PFSK-1 (cell line): ENCODE measurements at regions not wholly inside any gene's neighbourhood (a gene's known extent, or its start where the extent isn't known, plus 50 kb on each side); places are given as distances from the start of the nearest gene placed in this dataset.

ENCODE experiments used
- FOXP2 ChIP-seq: optimal IDR thresholded peaks from 2 replicates; pipeline ENCODE3; 2011; ENCODE audit warnings: borderline replicate concordance, control low read depth, inconsistent platforms; ENCODE audit not compliant: insufficient read depth; ENCODE audit errors: extremely low read length, extremely low read depth
- POLR2AphosphoS5 ChIP-seq: IDR thresholded peaks from 2 replicates; pipeline ENCODE4 v1.6.1; 2012; ENCODE audit warnings: low read depth, mild to moderate bottlenecking, control low read depth, low read length, moderate library complexity
- SIN3A ChIP-seq: IDR thresholded peaks from 2 replicates; pipeline ENCODE4 v1.6.1; 2012; ENCODE audit warnings: mild to moderate bottlenecking, low read length, moderate library complexity, borderline replicate concordance; ENCODE audit not compliant: insufficient read depth
- TAF1 ChIP-seq: IDR thresholded peaks from 2 replicates; pipeline ENCODE4 v1.6.1; 2012; ENCODE audit warnings: low read length, control low read depth, borderline replicate concordance; ENCODE audit not compliant: insufficient read depth
- TF ChIP-seq, protein P1 (sequence below), 2 experiments: IDR thresholded peaks; 2 replicates each; pipeline versions ENCODE4 v1.6.1 to v1.8.0; 2011 to 2012; ENCODE audit warnings: low read depth in 2 of 2, low read length in 2 of 2, control low read depth in 1 of 2, inconsistent platforms in 1 of 2, mild to moderate bottlenecking in 1 of 2, moderate library complexity in 1 of 2; ENCODE audit not compliant: insufficient read depth in 1 of 2

DNA sequence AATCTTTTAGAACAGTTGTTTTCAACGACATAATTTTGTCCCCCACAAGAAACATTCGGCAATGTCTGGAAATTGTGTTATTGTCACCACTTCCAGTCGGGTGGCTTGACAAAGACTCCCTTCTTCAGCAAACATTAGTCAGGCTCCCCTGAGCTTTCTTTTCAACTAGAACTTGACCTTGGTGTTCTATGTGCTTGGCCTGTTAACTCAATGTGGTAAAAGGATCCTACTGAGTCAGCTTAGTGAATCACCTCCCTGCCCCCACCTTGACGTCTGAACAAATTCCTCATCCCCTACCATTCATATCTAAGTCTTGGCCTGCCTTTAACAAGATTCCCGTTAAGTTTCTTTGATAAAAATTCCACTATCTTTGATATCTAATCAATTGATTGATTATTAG, 465.0 kb upstream of the ROBO1 start:
- TF ChIP-seq POLR2AphosphoS5 (no peak), TAF1 (no peak), SIN3A (no peak), FOXP2 (no peak)
- TF ChIP-seq, protein P1, sequence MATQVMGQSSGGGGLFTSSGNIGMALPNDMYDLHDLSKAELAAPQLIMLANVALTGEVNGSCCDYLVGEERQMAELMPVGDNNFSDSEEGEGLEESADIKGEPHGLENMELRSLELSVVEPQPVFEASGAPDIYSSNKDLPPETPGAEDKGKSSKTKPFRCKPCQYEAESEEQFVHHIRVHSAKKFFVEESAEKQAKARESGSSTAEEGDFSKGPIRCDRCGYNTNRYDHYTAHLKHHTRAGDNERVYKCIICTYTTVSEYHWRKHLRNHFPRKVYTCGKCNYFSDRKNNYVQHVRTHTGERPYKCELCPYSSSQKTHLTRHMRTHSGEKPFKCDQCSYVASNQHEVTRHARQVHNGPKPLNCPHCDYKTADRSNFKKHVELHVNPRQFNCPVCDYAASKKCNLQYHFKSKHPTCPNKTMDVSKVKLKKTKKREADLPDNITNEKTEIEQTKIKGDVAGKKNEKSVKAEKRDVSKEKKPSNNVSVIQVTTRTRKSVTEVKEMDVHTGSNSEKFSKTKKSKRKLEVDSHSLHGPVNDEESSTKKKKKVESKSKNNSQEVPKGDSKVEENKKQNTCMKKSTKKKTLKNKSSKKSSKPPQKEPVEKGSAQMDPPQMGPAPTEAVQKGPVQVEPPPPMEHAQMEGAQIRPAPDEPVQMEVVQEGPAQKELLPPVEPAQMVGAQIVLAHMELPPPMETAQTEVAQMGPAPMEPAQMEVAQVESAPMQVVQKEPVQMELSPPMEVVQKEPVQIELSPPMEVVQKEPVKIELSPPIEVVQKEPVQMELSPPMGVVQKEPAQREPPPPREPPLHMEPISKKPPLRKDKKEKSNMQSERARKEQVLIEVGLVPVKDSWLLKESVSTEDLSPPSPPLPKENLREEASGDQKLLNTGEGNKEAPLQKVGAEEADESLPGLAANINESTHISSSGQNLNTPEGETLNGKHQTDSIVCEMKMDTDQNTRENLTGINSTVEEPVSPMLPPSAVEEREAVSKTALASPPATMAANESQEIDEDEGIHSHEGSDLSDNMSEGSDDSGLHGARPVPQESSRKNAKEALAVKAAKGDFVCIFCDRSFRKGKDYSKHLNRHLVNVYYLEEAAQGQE (IDR thresholded peaks at IDR 0.05; ENCODE audit: insufficient read depth in 1 of 2, low read depth in 2 of 2, low read length in 2 of 2): no peak
